Upper lobe of right lung (tissue), 1 donor: ENCODE measurements at regions not wholly inside any gene's neighbourhood (a gene's known extent, or its start where the extent isn't known, plus 50 kb on each side); places are given as distances from the start of the nearest gene placed in this dataset.
"Not testable (repeated sequence)": the region's sequence is repeated elsewhere in the genome, so short reads cannot be mapped to it uniquely, and the experiment has no call there.

Source experiments
- ATAC-seq: fragments of 200-7000 bp; cut with Tn5 transposase; one replicate; pipeline ENCODE4 v1.9.1; 2020; ENCODE audit warnings: mild to moderate bottlenecking, moderate library complexity
- DNase-seq: peaks from one replicate; pipeline ENCODE4 v3.0.0-alpha.2; 2020
- H3K27ac ChIP-seq: fragments of 200-600 bp; one replicate; pipeline ENCODE4 v1.8.0; 2022
- H3K27me3 ChIP-seq: fragments of 200-600 bp; one replicate; pipeline ENCODE4 v1.8.0; 2022; ENCODE audit warnings: mild to moderate bottlenecking
- H3K36me3 ChIP-seq: fragments of 200-600 bp; one replicate; pipeline ENCODE4 v1.8.0; 2022
- H3K4me1 ChIP-seq: fragments of 200-600 bp; one replicate; pipeline ENCODE4 v1.8.0; 2022
- H3K4me3 ChIP-seq: fragments of 200-600 bp; one replicate; pipeline ENCODE4 v1.8.0; 2022; ENCODE audit warnings: mild to moderate bottlenecking
- H3K9me3 ChIP-seq: fragments of 200-600 bp; one replicate; pipeline ENCODE4 v1.8.0; 2022
- intact Hi-C: fragments of 100-400 bp; cut with DNase I; formaldehyde crosslinking; loops from one replicate; pipeline ENCODE4 v1.11.0; 2022
- TF ChIP-seq, protein P1 (sequence below): fragments of 200-600 bp; IDR thresholded peaks from one replicate; pipeline ENCODE4 v1.8.0; 2022; ENCODE audit warnings: antibody characterized with exemption
- donor health status: DM: no; HTN: yes; CAD: no; lungs with severe emphysema.

GRCh38 chr7:79775911-79776310 is 322.4 kb upstream of the MAGI2 start:
- intact Hi-C loops, result no loop called here
- ATAC-seq, result no peak
- H3K4me1 ChIP-seq, result no peaks in the 10 kb centered on the region
- H3K36me3 ChIP-seq, result no peaks in the 10 kb centered on the region
- H3K27me3 ChIP-seq, result no peaks in the 10 kb centered on the region
- H3K27ac ChIP-seq, result no peak overlapping the region
- DNase-seq, result no peak
- H3K4me3 ChIP-seq, result no peak overlapping the region
- H3K9me3 ChIP-seq, result no peaks in the 10 kb centered on the region
- TF ChIP-seq, protein P1, sequence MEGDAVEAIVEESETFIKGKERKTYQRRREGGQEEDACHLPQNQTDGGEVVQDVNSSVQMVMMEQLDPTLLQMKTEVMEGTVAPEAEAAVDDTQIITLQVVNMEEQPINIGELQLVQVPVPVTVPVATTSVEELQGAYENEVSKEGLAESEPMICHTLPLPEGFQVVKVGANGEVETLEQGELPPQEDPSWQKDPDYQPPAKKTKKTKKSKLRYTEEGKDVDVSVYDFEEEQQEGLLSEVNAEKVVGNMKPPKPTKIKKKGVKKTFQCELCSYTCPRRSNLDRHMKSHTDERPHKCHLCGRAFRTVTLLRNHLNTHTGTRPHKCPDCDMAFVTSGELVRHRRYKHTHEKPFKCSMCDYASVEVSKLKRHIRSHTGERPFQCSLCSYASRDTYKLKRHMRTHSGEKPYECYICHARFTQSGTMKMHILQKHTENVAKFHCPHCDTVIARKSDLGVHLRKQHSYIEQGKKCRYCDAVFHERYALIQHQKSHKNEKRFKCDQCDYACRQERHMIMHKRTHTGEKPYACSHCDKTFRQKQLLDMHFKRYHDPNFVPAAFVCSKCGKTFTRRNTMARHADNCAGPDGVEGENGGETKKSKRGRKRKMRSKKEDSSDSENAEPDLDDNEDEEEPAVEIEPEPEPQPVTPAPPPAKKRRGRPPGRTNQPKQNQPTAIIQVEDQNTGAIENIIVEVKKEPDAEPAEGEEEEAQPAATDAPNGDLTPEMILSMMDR, result no peak

DNA sequence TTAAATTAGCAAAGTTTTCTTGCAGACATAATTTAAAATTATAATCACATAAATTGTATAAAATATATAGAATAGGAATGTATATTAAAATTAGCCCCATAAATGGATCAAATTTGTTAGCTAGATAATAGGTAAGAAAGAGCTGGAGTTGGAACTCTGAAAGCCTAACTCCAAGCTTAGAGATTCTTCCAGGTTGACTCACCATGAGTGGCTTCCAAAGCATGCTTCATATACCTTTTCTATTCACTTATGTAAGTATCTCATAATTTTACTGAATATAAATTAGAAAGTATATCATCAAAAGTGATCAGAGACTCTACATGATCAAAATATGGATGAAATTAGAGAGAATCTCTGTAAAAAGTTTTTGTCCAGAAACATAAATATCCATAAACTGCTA is 320.7 kb upstream of the MAGI2 start:
- Histone ChIP-seq H3K4me3 (no peak overlapping the region), H3K4me1 (no peaks in the 10 kb centered on the region), H3K9me3 (no peaks in the 10 kb centered on the region), H3K36me3 (no peaks in the 10 kb centered on the region), H3K27ac (no peak overlapping the region), H3K27me3 (no peaks in the 10 kb centered on the region)
- TF ChIP-seq, protein P1, result no peak
- intact Hi-C loops, result no loop called here
- DNase-seq, result no peak
- no peak for ATAC-seq

DNA sequence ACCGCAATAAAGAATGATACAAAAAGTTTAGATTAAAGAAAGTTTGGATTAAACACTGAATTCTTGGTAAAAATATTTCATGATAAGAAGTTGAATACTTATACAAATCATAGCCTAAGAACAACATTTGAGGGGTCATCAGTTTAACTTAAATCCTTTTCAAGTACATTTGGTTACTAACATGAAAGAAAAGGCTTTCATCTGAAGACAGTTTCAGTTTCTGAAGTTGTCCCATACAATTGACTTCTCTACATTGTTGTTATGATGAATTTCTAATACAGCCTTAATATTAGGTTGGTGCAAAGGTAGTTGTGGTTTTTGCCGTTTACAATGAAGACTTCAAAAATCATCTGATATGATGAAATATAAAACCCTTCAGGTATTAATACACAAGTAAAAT is 317.5 kb upstream of the MAGI2 start:
- H3K4me1 ChIP-seq, result no peaks in the 10 kb centered on the region
- no peak for ATAC-seq
- intact Hi-C loops, result no loop called here

DNA sequence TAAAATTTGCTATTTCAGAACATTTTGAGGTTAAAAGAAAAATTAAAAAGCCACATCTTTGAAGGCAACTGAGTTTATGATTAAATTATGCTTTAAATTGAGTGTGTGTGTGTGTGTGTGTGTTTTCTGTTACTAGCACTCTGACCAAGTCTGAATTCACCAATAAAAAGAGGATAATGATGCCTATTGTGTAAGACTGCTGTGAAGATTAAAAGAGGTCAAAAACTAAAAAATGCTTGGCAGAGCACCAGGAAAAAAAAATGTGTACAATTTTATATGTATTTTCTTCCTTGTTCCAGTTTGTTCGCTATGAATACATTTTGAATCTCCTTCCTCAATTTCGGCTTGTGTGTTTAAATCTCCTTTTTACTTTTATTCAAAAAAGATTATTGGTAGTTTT is 316.6 kb upstream of the MAGI2 start:
- no peak for DNase-seq
- intact Hi-C loops, result no loop called here
- H3K27ac ChIP-seq, result no peak overlapping the region
- TF ChIP-seq, protein P1, result no peak
- no peaks in the 10 kb centered on the region for H3K27me3 ChIP-seq
- H3K9me3 ChIP-seq, result no peaks in the 10 kb centered on the region
- ATAC-seq, result no peak
- H3K4me3 ChIP-seq, result no peak overlapping the region
- H3K36me3 ChIP-seq, result no peaks in the 10 kb centered on the region
- no peaks in the 10 kb centered on the region for H3K4me1 ChIP-seq

More for the DNA sequence above, 317.5 kb upstream of the MAGI2 start:
- no peak overlapping the region for H3K4me3 ChIP-seq
- no peaks in the 10 kb centered on the region for H3K9me3 ChIP-seq
- no peaks in the 10 kb centered on the region for H3K27me3 ChIP-seq
- no peaks in the 10 kb centered on the region for H3K36me3 ChIP-seq
- no peak overlapping the region for H3K27ac ChIP-seq
- TF ChIP-seq, protein P1, result no peak
- no peak for DNase-seq

GRCh38 chr7:79767876-79768560 is 314.6 kb upstream of the MAGI2 start:
- ATAC-seq, H3K9me3 ChIP-seq, H3K4me1 ChIP-seq, H3K36me3 ChIP-seq, H3K27me3 ChIP-seq, DNase-seq, H3K27ac ChIP-seq, H3K4me3 ChIP-seq, intact Hi-C loops: not testable (repeated sequence)

DNA sequence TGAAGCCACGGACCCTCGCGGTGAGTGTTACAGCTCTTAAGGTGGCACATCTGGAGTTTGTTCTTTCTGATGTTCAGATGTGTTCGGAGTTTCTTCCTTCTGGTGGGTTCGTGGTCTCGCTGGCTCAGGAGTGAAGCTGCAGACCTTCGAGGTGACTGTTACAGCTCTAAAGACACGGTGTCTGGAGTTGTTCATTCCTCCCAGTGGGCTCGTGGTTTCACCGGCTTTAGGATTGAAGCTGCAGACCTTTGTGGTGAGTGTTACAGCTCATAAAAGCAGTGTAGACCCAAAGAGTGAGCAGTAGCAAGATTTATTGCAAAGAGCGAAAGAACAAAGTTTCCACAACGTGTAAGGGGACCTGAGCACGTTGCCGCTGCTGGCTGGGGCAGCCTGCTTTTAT is 313.7 kb upstream of the MAGI2 start:
- ATAC-seq, DNase-seq, H3K4me3 ChIP-seq, H3K4me1 ChIP-seq, H3K36me3 ChIP-seq, H3K9me3 ChIP-seq, intact Hi-C loops, H3K27ac ChIP-seq, H3K27me3 ChIP-seq: not testable (repeated sequence)
